HG03571 (cell line): ENCODE measurements at regions not wholly inside any gene's neighbourhood (a gene's known extent, or its start where the extent isn't known, plus 50 kb on each side); places are given as distances from the start of the nearest gene placed in this dataset.

Experiments
- ATAC-seq: cut with Tn5 transposase; IDR thresholded peaks from one replicate; pipeline ENCODE4 v1.9.1; 2021; ENCODE audit not compliant: unreplicated experiment

- ATAC-seq, result no peak
Measured at GRCh38 chr5:4758550-4758949, 381.6 kb upstream of the ADAMTS16 start.

- no peak for ATAC-seq
Measured at GRCh38 chr5:4758996-4759395, 381.1 kb upstream of the ADAMTS16 start.

- no peak for ATAC-seq
Measured at GRCh38 chr5:4762316-4762715, 377.8 kb upstream of the ADAMTS16 start.

GRCh38 chr5:4765411-4765810, 374.7 kb upstream of the ADAMTS16 start:
- no peak for ATAC-seq

GRCh38 chr5:4766101-4766500, 374.0 kb upstream of the ADAMTS16 start:
- ATAC-seq, result no peak

- ATAC-seq, result no peak
Measured at GRCh38 chr5:4772591-4772990, 367.5 kb upstream of the ADAMTS16 start.

GRCh38 chr5:4773827-4774317, 366.3 kb upstream of the ADAMTS16 start:
- no peak for ATAC-seq

- no peak for ATAC-seq
Measured at GRCh38 chr5:4777435-4777834, 362.7 kb upstream of the ADAMTS16 start.

GRCh38 chr5:4780633-4781032, 359.5 kb upstream of the ADAMTS16 start:
- ATAC-seq, result no peak

- ATAC-seq, result no peak
Measured at GRCh38 chr5:4781299-4781698, 358.8 kb upstream of the ADAMTS16 start.

- ATAC-seq, result no peak
Measured at GRCh38 chr5:4785971-4786370, 354.2 kb upstream of the ADAMTS16 start.

GRCh38 chr5:4797445-4797844, 342.7 kb upstream of the ADAMTS16 start:
- no peak for ATAC-seq

GRCh38 chr5:4802044-4802443, 338.1 kb upstream of the ADAMTS16 start:
- no peak for ATAC-seq

- no peak for ATAC-seq
Measured at GRCh38 chr5:4804691-4805360, 335.3 kb upstream of the ADAMTS16 start.

- ATAC-seq, result no peak
Measured at GRCh38 chr5:4815002-4815401, 325.1 kb upstream of the ADAMTS16 start.

GRCh38 chr5:4817767-4818166, 322.4 kb upstream of the ADAMTS16 start:
- ATAC-seq, result no peak

- no peak for ATAC-seq
Measured at GRCh38 chr5:4831325-4831724, 308.8 kb upstream of the ADAMTS16 start.

- ATAC-seq, result no peak
Measured at GRCh38 chr5:4832471-4832870, 307.7 kb upstream of the ADAMTS16 start.

- ATAC-seq, result no peak
Measured at GRCh38 chr5:4833104-4833738, 306.9 kb upstream of the ADAMTS16 start.

GRCh38 chr5:4837489-4838058, 302.6 kb upstream of the ADAMTS16 start:
- no peak for ATAC-seq

- ATAC-seq, result no peak
Measured at GRCh38 chr5:4845221-4845620, 294.9 kb upstream of the ADAMTS16 start.

- ATAC-seq, result no peak
Measured at GRCh38 chr5:4847766-4848165, 292.4 kb upstream of the ADAMTS16 start.
